Activated T-cell treated with anti-CD3 and anti-CD28 coated beads, Interleukin-2, amount 50 U/mL, for 72 hours (primary cell): ENCODE measurements at regions not wholly inside any gene's neighbourhood (a gene's known extent, or its start where the extent isn't known, plus 50 kb on each side); places are given as distances from the start of the nearest gene placed in this dataset.

Source experiments
- ATAC-seq, 2 donors: fragments of 150-1000 bp; cut with Tn5 transposase; replicated peaks in 1 of 2; 2 replicates each; pipeline ENCODE4 v1.10.0; 2021; ENCODE audit warnings: moderate library complexity in 2 of 2, mild to moderate bottlenecking in 1 of 2
- DNase-seq, 2 donors: peaks; one replicate each; pipeline ENCODE4 v3.0.0; 2021 to 2022; ENCODE audit warnings: mixed read lengths in 1 of 2
- H3K27ac Mint-ChIP-seq: one replicate; pipeline ENCODE4 v1.8.0; 2022; ENCODE audit warnings: mild to moderate bottlenecking, moderate library complexity, mixed read lengths
- H3K27me3 Mint-ChIP-seq: one replicate; pipeline ENCODE4 v1.8.0; 2022; ENCODE audit warnings: low read depth, mixed read lengths
- H3K36me3 Mint-ChIP-seq, 2 donors: one replicate each; pipeline ENCODE4 v1.8.0; 2022; ENCODE audit warnings: mixed read lengths in 2 of 2, mild to moderate bottlenecking in 1 of 2; ENCODE audit not compliant: insufficient read depth in 2 of 2
- H3K4me1 Mint-ChIP-seq: one replicate; pipeline ENCODE4 v1.8.0; 2022; ENCODE audit warnings: low read depth, mixed read lengths
- H3K4me3 Mint-ChIP-seq, 2 donors: one replicate each; pipeline ENCODE4 v1.8.0; 2022; ENCODE audit warnings: mild to moderate bottlenecking in 2 of 2, mixed read lengths in 2 of 2, moderate library complexity in 2 of 2
- H3K9me3 Mint-ChIP-seq, 2 donors: one replicate each; pipeline ENCODE4 v1.8.0; 2022; ENCODE audit warnings: mixed read lengths in 2 of 2

- Mint-ChIP-seq H3K4me1 (no peaks in the 10 kb centered on the region), H3K36me3 (peaks cover 5% of the 10 kb centered on the region in 2 donors), H3K27ac (no peak overlapping the region), H3K9me3 (peaks cover 14 to 17% of the 10 kb centered on the region in 2 donors), H3K27me3 (no peaks in the 10 kb centered on the region), H3K4me3 (no peak overlapping the region)
- ATAC-seq (no peak), DNase-seq (no peak)
Measured at GRCh38 chr1:187949567-187949966, 1120.8 kb downstream of the PLA2G4A start.

GRCh38 chr1:187951817-187952216 is 1123.1 kb downstream of the PLA2G4A start:
- H3K36me3 Mint-ChIP-seq: peaks cover 3 to 4% of the 10 kb centered on the region in 2 donors
- H3K4me3 Mint-ChIP-seq: no peak overlapping the region
- H3K9me3 Mint-ChIP-seq: peaks cover 10 to 11% of the 10 kb centered on the region in 2 donors
- H3K4me1 Mint-ChIP-seq: no peaks in the 10 kb centered on the region
- H3K27ac Mint-ChIP-seq: no peak overlapping the region
- H3K27me3 Mint-ChIP-seq: no peaks in the 10 kb centered on the region
- DNase-seq: no peak
- ATAC-seq: no peak

DNA sequence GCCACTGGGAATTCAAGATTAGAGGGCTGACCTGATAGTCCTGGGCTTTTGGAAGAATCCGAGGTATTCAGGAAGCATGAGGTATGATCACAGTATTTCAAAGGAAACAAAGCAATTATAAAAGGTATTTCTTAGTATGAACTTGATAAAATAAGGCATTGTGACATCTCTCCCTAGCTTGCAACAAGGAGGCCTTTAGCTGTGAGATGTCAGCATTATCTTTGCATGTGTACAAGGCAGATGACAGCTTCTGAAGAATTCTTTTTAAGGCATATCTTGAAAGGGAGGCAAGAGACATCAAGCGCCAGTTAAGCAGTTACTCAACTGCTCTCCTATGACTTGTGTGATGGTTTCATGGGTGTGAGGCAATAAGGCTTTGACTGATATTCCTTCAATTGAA is 1123.7 kb downstream of the PLA2G4A start:
- ATAC-seq (no peak), DNase-seq (no peak)
- Mint-ChIP-seq H3K9me3 (peaks cover 7 to 8% of the 10 kb centered on the region in 2 donors), H3K27ac (no peak overlapping the region), H3K4me3 (no peak overlapping the region), H3K36me3 (no peaks in the 10 kb centered on the region), H3K4me1 (no peaks in the 10 kb centered on the region), H3K27me3 (no peaks in the 10 kb centered on the region)

- Mint-ChIP-seq H3K27me3 (no peaks in the 10 kb centered on the region), H3K27ac (no peak overlapping the region), H3K9me3 (peaks cover 8 to 11% of the 10 kb centered on the region in 2 donors), H3K36me3 (no peaks in the 10 kb centered on the region), H3K4me3 (no peak overlapping the region), H3K4me1 (no peaks in the 10 kb centered on the region)
- no peak for ATAC-seq
- no peak for DNase-seq
Measured at GRCh38 chr1:187956975-187957374, 1128.2 kb downstream of the PLA2G4A start.

DNA sequence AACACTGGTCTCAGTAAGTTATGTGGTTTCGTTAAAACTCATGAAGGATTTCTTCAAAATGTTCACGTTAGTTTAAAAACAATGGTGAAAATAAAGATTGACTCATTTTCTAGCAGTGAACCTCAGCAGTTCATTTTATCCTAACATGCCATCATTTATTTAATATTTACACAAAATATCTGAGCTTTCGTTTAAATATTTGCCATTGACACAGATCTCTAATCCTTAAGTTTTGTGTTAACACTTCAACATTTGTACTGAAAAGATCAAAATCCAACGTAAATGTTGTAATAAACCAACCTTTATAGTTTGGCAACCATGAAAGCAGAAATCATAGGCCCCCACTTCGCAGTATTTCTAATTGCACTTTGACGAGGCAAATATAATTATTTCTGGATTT is 1129.5 kb downstream of the PLA2G4A start:
- ATAC-seq (no peak), DNase-seq (no peak)
- Mint-ChIP-seq H3K9me3 (peaks cover 7 to 8% of the 10 kb centered on the region in 2 donors), H3K27ac (no peak overlapping the region), H3K4me1 (no peaks in the 10 kb centered on the region), H3K4me3 (no peak overlapping the region), H3K36me3 (no peaks in the 10 kb centered on the region), H3K27me3 (no peaks in the 10 kb centered on the region)

DNA sequence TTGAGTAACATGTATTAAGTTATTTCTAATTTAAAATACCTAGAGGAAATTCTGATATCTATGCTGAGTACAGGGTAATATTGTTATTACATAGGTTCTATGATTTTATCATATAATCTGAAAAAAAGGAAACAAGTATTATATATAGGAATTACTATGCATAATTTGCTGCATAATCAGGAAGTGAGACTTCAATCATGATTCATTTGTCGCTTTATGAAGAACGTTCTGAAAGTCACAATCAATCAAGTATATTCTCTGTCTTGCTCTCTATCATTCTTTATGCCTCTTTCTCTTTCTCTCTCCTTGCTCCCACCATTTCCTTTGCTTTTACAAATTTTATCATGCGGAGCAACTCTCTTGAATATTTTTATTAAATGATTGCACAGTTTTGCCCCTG is 1130.3 kb downstream of the PLA2G4A start:
- H3K4me1 Mint-ChIP-seq: no peaks in the 10 kb centered on the region
- H3K36me3 Mint-ChIP-seq: no peaks in the 10 kb centered on the region
- H3K4me3 Mint-ChIP-seq: no peak overlapping the region
- peaks cover 7 to 8% of the 10 kb centered on the region in 2 donors for H3K9me3 Mint-ChIP-seq
- ATAC-seq: no peak
- no peaks in the 10 kb centered on the region for H3K27me3 Mint-ChIP-seq
- DNase-seq: no peak
- H3K27ac Mint-ChIP-seq: no peak overlapping the region

DNA sequence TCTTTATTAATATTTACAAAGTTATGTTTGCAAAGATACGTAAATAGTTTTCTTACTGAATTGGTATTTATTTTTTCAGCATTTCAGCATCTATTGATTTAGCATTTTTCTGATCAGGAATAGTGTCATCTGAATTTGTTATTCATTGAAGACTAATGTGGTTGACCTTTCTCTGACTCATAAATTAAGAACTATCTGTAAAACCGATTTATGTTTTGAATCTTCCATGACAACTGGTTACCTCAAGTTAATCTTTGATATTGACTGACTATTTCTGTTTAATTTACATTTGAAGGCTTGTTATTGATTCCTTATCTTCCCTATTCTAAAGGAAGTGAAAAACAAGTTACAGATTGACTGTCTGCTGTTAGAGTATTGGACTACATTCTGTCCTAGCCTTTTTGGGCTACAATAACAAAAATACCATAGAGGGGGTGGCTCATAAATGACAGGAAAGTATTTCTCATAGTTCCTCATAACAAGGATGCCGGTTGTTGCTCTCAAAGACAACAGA is 1131.4 kb downstream of the PLA2G4A start:
- Mint-ChIP-seq H3K9me3 (peaks cover 7 to 8% of the 10 kb centered on the region in 2 donors), H3K36me3 (no peaks in the 10 kb centered on the region), H3K27me3 (no peaks in the 10 kb centered on the region), H3K27ac (no peak overlapping the region), H3K4me3 (no peak overlapping the region), H3K4me1 (no peaks in the 10 kb centered on the region)
- ATAC-seq (no peak), DNase-seq (no peak)

DNA sequence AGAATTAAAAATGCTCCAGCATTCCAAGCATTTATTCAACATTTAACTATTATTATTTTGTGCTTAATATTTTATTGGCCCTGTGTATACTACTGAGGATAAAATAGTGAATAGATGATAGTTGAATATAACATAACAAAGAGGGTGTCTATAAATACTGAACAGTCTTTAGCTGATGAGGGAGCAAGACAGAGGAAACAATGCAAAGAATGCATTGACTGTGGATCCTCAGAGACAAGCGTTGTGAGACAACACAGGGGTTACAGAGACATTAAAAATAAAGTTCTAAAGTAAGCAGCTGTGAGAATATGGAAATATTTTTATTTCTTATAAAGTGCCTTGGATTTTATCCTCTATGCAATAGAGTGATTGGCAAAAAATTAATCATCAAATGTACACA is 1133.1 kb downstream of the PLA2G4A start:
- DNase-seq (no peak), ATAC-seq (no peak)
- Mint-ChIP-seq H3K36me3 (no peaks in the 10 kb centered on the region), H3K27me3 (no peaks in the 10 kb centered on the region), H3K9me3 (peaks cover 5% of the 10 kb centered on the region in 2 donors), H3K4me1 (no peaks in the 10 kb centered on the region), H3K27ac (no peak overlapping the region), H3K4me3 (no peak overlapping the region)

DNA sequence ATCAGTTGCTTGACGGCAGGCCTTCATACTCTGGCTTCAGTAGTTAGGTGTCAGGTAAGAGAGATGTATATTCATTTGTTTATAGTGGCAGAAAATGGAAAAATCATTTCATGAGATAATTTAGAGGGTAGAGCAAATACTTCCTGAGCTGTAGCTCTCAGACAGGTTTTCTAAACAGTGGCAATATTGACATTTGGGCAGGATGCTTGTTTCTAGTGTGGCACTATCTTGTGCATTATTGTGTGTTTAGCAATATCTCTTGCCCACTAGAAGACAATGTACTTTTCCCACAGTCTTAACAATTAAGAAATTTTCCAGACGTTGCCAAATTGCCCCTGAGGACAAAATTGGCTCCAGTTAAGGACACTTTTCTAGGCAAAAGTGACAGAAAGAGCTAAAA is 1143.1 kb downstream of the PLA2G4A start:
- Mint-ChIP-seq H3K9me3 (peaks cover 1 to 3% of the 10 kb centered on the region in 2 donors), H3K4me1 (no peaks in the 10 kb centered on the region), H3K36me3 (no peaks in the 10 kb centered on the region), H3K27ac (no peak overlapping the region), H3K4me3 (no peak overlapping the region), H3K27me3 (no peaks in the 10 kb centered on the region)
- ATAC-seq: no peak
- no peak for DNase-seq

DNA sequence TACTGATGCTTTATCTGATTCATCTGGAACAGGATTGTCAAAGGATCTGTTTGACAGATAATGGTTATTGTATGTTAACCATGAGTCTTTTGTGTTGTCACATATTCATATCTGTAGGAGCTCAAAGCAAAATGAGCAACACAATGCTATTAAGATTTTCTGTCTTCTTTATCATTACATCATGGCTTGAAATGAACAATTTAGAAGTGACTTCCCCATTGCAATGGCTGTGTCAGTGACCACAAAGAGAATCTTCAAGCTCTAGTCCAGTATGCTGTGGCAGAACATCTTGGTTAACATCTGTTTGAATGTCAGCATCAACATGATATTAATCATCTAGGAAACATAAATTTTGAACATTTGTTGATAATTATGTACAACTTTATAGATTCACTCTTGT is 1148.5 kb downstream of the PLA2G4A start:
- H3K27me3 Mint-ChIP-seq: no peaks in the 10 kb centered on the region
- no peak overlapping the region for H3K27ac Mint-ChIP-seq
- no peak for DNase-seq
- no peak for ATAC-seq
- no peak overlapping the region for H3K4me3 Mint-ChIP-seq
- peaks cover 6 to 8% of the 10 kb centered on the region in 2 donors for H3K9me3 Mint-ChIP-seq
- H3K36me3 Mint-ChIP-seq: no peaks in the 10 kb centered on the region
- no peaks in the 10 kb centered on the region for H3K4me1 Mint-ChIP-seq

GRCh38 chr1:187985145-187985896 is 1156.6 kb downstream of the PLA2G4A start:
- peaks cover 6 to 9% of the 10 kb centered on the region in 2 donors for H3K9me3 Mint-ChIP-seq
- DNase-seq: no peak
- ATAC-seq: no peak
- no peaks in the 10 kb centered on the region for H3K27me3 Mint-ChIP-seq
- H3K36me3 Mint-ChIP-seq: no peaks in the 10 kb centered on the region
- H3K4me3 Mint-ChIP-seq: no peak overlapping the region
- H3K27ac Mint-ChIP-seq: no peak overlapping the region
- no peaks in the 10 kb centered on the region for H3K4me1 Mint-ChIP-seq

- DNase-seq (no peak), ATAC-seq (no peak)
- Mint-ChIP-seq H3K27ac (no peak overlapping the region), H3K27me3 (no peaks in the 10 kb centered on the region), H3K4me3 (no peak overlapping the region), H3K36me3 (no peaks in the 10 kb centered on the region), H3K9me3 (peaks cover 3 to 6% of the 10 kb centered on the region in 2 donors), H3K4me1 (no peaks in the 10 kb centered on the region)
Measured at GRCh38 chr1:187985897-187986654, 1157.3 kb downstream of the PLA2G4A start.

- no peak for ATAC-seq
- H3K27me3 Mint-ChIP-seq: no peaks in the 10 kb centered on the region
- H3K27ac Mint-ChIP-seq: no peak overlapping the region
Measured at GRCh38 chr1:187987236-187987776, 1158.6 kb downstream of the PLA2G4A start.

More at GRCh38 chr1:187987236-187987776, 1158.6 kb downstream of the PLA2G4A start:
- no peak overlapping the region for H3K4me3 Mint-ChIP-seq
- no peaks in the 10 kb centered on the region for H3K4me1 Mint-ChIP-seq
- peaks cover 3 to 4% of the 10 kb centered on the region in 2 donors for H3K9me3 Mint-ChIP-seq
- H3K36me3 Mint-ChIP-seq: no peaks in the 10 kb centered on the region
- DNase-seq: no peak
